HS-27A (cell line): ENCODE measurements at regions not wholly inside any gene's neighbourhood (a gene's known extent, or its start where the extent isn't known, plus 50 kb on each side); places are given as distances from the start of the nearest gene placed in this dataset.
"Not testable (repeated sequence)": the region's sequence is repeated elsewhere in the genome, so short reads cannot be mapped to it uniquely, and the experiment has no call there.

ENCODE experiments used
- DNase-seq: peaks from one replicate; pipeline ENCODE4 v3.0.0-alpha.2; 2012; ENCODE audit warnings: low read depth, missing footprints

DNA sequence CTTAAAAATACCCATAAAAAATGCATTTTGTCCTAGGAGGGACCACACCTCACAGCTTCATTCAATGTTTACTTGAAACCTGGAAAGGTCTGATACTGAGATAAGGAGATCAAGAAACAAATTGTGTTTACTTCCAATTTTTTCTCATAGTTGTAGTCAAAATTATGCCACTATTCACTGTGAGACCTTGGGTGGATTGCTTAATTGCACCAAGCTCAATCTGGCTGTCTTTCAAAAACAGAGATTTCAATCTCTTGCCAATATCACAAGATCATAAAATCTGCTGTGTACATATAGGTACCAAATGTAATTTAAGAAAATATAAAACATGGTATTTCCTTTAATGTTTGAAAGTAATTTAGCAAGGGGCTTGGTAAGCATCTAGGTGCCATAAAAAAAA lies 186.4 kb upstream of the THBS1 start:
- no peak for DNase-seq

DNA sequence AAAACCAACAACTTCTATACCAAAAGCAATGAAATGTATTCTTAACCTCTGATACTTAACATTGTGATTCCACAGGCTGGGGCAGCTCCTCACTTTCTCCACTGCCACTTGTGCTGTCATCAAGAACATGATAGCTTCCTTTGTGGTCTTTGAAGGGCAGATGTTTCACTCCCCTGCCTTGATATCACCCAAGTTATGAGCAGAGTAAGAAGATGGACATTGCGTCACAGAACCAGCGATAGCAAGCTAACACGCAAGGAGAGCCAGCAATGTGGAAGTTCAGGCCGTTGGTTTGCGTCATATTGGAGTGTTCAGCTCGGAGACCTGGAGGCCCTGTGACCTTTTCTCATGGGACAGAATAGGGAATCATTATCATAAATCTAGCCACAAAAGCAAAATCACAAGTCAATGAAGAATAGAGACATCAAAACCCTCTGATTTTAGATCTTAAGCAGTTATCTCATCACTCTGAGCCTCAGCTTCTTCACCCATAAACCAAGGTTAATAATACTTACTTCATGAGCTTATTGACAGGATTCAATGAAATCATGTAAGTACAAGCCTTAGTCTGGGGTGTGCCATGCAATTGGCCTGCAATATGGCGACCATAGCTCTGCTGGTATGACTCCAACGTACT lies 183.8 kb upstream of the THBS1 start:
- DNase-seq, result no peak

DNA sequence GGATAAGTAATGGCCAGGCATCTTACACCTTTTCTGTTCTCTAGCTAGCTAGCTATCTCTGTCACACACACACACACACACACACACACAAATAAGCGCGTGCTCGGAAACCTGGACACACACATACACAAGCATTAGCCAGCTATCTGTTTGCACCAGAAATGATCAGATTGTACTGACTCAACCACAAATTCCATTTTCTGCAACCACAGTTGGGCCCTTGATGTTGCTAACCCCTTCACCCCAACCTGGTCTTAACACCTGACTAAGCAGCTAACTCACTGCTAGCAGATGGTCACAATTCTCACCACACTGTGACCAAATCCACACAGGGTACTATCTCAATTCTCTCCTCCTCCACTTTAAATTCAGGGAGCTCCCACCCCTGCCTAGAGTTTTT lies 183.0 kb upstream of the THBS1 start:
- no peak for DNase-seq

DNA sequence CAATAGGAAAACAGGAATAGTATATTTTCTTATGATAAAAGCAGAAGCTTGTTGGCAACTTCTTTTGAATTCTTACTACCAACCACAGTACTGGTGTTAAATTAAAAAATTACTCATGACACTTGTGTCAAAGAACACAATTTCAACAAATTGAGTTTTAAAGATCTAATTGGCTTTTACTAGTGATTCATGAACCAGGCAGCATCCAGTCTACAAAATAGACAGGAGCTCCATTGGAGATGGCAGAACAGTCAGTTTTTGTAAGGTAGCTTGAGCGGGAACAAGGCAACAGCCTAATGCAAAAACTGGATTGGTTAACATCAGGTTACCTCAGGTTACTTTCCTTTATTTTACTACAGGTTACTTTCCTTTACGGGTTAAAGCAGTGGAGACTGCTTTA lies 181.3 kb upstream of the THBS1 start:
- no peak for DNase-seq

DNA sequence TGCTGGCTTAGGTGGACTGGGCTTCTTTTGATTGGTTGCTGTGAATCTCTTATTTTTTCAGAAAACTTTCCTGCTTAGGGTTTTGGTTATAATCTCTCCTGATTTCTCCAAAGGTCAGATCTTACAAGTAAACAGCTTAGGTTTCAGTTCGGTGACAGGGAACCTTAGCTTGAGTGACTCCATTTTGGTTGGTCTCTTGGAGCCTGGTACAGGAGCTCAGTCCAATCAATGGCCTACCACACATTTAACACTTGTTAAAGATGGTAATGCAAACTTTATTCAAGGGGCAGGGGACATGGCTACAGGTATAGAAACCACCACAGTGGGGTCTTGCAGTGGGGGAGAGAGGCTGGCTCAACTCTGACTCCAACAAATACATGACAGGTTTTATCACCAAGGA lies 180.9 kb upstream of the THBS1 start:
- no peak for DNase-seq

DNA sequence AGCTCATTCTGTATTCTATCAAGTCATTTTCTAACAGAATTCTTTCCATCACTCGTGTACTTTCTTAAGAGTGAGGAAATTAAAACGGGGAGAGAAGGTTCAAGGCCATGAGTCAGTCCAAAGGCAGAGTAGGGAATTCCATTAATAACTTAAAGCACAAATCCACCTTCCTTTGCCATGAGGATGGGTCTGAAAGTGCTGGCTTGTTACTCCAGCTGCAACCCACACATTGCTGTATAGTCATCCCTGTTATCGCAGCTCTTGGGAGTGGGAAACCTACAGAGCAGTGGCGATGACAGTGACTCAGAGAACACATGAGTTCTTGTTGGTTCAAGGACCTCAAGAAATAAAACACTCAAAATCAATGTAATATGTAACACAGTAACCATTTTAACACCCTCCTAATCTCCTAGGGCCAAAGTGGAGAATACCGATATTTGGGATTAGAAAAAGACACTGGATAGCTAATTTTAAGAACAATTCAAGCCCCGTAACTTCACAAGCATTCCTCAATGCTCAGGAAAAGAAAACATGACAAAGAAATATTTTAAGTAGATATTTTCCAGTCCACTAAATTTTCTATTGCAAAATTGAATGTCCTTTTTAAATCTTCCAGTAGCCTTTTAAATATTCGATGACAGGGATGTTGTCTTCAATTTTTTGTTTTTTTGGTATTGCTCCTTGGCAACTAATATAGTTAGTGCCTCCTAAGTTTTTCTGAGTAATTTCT lies 179.9 kb upstream of the THBS1 start:
- no peak for DNase-seq

DNA sequence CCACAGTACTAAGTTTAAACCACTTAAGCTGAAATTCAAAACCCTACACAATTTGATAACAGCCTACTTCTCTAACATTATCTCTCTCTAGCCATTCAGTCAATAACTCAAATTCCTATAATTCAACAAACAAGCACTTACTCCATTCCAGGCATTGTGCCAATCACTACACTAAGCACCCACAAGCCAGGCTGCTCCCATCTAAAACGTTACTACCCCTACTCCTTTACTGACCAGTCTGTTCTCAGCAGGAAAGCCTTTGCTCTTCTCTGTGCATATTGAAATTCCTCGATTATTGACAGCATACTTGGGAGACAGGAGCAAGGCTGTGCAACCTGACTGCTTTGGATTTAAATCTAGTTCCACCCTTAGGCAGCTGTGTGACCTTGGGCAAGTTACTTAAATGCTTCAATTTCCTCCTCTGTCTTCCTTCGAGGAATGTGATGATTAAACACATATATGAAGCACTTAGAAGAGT lies 177.2 kb upstream of the THBS1 start:
- peak; percentile 67 for DNase-seq

DNA sequence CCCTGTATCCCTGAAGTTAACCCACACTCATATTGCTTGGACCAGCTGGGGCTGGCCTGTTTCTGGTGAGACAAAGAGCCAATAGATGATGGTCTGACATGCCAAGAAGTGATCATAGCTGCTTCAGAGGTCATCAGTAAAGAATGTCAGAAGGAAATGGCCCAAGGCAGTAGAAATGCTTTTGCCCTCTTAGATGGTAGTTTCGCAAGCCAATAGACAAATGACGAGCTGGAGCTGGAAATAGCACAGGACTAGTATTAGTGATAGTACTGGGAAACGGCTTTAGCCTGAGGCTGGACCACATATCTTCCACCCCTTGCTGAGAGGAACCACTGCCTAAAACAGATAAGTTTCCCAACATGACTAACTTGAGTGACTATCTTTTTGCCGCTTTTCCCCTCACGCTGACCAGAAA lies 176.1 kb upstream of the THBS1 start:
- DNase-seq, result peak; percentile 40

DNA sequence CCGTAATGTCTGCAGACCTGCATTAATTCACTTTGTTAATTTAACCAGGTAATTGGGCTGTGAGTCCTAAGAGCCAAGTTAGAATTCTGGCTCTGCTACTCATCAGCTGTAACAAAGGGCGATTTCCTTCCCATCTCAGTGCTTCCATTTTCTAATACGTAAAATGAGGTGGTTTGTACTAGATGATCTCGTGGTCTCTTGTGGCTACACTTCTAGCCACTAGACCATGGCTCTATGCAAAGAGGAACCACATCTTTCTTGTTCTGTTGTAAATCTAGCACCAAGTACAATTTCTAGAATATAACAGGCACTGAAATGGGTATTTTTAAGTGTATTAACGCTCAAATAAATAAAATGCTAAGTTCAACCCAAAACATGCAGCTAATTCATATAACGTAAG lies 174.4 kb upstream of the THBS1 start:
- DNase-seq, result no peak

DNA sequence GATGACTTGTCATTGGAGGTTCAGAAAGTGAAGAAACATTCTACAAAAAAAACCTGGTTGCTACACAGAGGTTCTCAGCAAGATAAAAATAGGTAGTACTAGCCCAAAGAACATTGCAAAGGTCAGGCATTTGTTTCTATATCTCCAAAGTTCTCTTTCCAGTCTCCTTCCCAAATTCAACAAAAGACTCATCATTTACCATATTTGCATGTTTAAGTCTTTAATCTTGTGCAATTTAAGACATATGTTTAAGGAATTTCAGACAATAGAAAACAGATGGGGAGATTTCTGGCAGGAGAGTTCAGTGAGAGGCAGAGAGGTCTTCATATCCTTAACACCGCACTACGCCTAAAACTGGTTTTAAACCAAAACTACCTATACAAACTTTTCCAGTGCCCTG lies 173.8 kb upstream of the THBS1 start:
- no peak for DNase-seq

DNA sequence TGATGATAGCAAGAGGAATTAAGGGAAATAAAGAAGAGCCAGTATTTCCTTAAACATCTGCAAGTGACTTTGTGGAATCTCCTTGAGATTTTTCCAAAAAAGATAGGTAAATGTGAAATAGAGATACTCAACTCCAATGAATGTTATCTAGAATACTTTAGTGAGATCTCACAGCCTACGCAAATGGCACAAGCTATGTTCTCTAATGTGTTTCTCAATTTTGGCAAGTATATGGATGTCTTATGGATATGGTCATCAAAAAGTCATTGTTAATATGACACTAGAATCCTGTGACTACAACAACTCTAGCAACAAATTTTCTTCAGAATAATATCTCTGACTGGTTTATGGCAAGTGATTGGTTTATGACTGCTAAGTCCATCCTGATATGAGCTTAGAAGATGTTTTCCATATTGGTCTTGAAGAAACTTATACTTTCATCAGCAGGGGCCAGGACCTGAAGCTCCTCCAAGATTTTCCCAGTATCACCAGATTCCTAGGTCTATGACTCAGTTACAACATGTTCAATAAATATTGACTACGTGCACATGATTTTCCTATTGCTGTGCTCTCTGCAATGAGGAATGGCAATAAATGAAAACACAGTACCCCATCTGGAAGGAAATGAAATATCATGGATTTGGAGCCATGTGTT lies 170.9 kb upstream of the THBS1 start:
- DNase-seq, result no peak

DNA sequence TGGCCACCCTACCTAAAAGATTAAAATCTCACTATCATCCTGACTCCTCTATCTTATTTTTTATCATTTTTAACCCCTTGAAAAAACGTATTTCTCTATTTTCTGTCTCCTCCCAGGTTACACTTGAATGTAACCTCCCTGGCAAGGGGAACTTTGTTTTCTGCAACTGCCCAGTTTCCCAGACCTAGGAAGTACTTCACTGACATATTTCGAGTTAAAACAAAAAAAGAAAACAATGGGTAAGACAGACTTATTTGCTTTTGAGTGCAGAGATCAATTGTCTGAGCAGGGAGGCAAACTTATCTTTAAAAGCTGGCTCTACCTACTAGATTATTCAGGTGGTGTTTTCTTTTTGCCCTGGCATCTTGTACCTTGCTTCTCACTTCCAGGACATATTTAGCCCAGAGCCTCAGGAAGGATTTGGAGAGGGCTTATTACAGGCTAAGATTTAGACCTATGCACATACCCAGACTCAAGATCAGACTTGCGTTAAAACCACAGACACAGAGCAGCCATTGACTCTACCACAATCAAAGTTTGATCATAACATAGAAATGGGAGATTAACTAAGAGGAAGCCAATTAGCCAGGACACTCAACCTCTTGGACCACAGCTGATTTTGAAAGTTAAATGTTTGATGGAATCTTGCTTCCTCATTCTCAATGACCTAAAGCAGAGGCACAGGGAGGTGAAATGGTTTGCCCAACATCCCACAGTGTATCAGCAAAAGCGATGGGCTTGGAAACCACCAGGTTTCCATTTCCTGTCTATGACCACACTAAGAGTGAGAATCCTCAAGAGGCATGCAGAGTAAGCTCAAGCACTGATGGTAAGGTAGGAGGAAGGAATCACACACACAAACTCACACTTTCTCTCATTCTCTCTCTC lies 169.5 kb upstream of the THBS1 start:
- DNase-seq, result no peak

DNA sequence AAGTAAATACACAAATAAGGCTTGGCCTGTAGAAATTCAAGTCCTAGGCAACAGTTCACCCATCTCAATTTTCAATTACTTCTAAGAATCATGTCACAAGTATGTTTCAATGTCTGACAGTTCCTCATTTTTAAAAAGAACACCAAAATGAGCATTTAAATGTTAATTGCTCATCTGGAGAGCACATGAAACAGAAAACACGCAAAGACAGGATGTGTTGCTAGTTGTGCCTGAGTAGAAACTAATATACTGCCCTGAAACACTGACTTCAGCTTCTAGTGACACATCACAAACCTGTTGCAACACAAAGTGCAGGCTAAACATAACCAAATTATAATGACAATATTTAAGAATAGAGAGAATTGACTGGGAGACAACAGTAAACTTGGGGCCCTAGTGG lies 167.3 kb upstream of the THBS1 start:
- DNase-seq, result no peak

DNA sequence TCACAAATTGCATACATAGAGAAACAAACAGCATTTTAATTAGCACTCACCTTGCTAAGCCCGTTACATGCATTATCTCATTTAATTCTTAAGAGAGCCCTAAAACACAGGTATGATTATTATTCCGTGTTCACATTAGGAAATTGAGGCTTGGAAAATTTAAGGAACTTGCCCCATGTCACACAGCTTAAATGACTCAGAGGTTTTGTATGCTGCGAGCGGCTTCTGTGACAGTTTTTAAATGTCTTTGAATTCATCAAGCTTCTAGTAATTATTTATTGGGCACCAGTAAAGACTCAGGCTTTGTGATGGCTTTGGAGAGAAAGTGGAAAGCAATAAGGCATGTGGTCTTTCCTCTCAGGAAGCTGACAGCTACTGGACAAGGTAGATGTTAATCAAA lies 166.7 kb upstream of the THBS1 start:
- DNase-seq, result no peak

DNA sequence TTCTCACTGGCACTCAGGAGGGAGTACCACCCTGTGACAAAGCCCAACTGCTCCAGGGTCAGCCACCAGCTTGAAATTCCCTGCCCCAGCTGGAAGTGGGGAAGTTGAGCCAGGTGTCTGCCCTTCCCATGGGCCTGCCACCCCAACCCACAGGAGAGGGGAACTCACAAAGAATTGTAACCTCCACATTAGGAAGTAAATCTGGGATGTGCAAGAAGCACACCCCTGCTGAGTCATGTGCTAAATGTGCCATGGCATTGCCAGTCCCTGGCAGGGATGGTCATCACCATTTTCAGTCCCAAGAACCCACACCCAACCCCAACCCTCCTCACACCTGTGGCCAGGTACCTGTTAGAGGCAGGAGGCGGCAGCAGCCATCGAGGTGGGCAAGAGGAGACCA lies 165.2 kb upstream of the THBS1 start:
- no peak for DNase-seq

DNA sequence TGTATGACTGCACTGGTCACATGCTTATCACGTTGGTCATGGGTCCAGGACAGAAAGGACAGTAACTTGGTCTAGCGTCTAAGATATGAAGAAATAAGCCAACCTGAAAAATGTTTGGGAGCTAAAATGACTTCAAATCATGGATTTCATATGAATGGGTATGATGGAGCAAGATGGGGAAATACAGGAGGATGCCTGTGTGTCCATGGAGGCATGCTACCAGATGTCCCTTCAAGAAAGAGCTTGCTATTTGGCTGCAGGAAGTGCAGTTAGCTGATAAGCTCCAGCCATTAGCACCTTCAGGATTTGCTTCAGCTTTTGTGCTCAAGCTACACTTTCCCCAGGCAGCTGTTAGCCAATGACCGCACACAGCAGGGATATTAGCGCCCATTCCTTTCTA lies 164.6 kb upstream of the THBS1 start:
- no peak for DNase-seq

DNA sequence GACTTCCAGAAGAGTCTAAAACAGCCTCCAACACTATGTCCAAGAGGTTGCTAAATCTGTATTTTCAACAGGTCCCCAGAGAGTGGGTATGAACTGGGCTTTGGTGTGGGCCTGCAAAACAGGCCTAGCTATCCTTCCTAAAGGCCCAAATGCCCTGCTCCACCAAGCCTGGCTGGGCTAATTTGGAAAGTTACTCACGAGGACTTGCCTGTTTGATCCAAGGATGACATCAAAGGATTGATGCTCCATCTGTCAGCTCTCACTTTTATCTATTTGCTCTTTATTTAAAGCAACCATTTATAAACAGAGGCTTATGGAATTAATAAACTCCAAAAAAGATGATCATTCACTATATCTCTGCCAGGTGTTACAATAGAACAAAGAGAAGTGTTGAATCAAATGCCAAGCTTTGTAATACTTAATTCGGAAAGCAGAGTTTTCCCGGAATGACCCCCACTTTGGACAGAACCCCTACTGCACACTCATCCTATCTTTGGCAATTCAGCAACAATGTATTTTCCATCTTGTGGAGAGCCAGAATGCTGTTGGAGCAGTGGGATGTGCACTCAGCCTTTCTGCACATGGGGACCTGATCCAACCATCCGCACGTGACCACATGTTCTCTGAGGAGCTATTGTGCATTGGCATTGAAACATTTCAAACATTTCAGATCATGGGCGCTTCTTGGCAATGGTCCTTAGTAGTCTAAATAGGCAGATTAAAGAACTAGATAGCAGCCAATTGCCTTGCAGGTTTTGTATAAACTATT lies 163.3 kb upstream of the THBS1 start:
- DNase-seq, result no peak

DNA sequence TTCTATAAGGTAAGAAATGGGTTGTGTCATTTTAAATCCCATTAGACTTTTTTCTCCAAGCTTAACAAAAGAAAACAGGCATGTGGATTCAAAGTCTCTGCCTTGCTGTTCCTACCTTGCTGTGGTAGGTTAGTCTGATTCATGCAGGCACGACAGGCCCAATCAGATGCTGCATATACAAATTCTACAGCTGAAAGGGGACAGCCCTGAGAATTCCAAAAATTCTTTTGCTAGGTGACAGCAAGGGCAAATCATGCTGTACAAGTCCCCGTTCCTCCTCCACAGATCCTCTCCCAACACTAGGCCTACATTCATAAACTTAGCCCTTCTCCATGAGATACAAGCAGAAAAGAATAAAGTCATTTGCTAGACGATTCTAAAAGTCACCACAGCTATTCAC lies 161.2 kb upstream of the THBS1 start:
- no peak for DNase-seq

DNA sequence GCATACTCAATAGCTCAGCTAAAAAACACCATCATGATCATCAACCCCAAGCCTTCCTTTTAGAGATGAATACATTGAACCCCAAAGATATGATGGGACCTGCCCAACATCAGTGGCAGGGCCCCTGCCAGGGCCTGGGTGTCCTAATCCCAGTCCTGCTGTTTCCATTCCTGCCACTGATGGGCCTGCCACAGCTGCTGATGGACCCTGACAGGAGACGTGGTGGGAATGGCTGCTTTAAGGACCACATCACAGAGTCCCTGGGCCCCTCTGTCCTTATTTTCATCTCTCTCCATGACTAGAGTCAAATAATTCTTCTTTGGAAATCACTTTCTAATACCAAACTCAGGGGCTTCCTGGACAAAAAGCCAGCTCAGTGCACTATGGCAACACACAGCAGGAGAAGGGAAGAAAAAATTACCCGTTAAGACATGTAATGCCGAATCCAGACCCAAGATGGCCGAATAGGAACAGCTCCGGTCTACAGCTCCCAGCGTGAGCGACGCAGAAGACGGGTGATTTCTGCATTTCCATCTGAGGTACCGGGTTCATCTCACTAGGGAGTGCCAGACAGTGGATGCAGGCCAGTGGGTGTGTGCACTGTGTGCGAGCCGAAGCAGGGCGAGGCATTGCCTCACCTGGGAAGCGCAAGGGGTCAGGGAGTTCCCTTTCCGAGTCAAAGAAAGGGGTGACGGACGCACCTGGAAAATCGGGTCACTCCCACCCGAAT lies 160.6 kb upstream of the THBS1 start:
- not testable (repeated sequence) for DNase-seq

DNA sequence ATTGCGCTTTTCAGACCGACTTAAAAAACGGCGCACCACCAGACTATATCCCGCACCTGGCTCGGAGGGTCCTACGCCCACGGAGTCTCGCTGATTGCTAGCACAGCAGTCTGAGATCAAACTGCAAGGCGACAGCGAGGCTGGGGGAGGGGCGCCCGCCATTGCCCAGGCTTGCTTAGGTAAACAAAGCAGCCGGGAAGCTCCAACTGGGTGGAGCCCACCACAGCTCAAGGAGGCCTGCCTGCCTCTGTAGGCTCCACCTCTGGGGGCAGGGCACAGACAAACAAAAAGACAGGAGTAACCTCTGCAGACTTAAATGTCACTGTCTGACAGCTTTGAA lies 160.1 kb upstream of the THBS1 start:
- not testable (repeated sequence) for DNase-seq
